GM23338 (cell line): ENCODE measurements at regions not wholly inside any gene's neighbourhood (a gene's known extent, or its start where the extent isn't known, plus 50 kb on each side); places are given as distances from the start of the nearest gene placed in this dataset.

Source experiments
- ATAC-seq: fragments of 200-7000 bp; cut with Tn5 transposase; 3 replicates; pipeline ENCODE4 v1.9.1; 2020
- DNase-seq: peaks from one replicate; pipeline ENCODE4 v3.0.0-alpha.2; 2015; ENCODE audit warnings: low spot score
- H2AFZ ChIP-seq: fragments of 200-600 bp; sonication (generic); 2 replicates; pipeline ENCODE4 v1.8.0; 2016; ENCODE audit warnings: antibody characterized with exemption, mild to moderate bottlenecking, moderate library complexity
- H3F3A ChIP-seq: fragments of 200-600 bp; sonication (generic); replicated peaks from 2 replicates; pipeline ENCODE4 v1.8.0; 2017; ENCODE audit warnings: antibody characterized with exemption, mixed run types, low read depth
- H3K27ac ChIP-seq: fragments of 200-600 bp; sonication (generic); 2 replicates; pipeline ENCODE4 v1.6.1; 2016; ENCODE audit warnings: low read depth
- H3K27me3 ChIP-seq: fragments of 200-600 bp; sonication (generic); 2 replicates; pipeline ENCODE4 v1.8.0; 2016; ENCODE audit warnings: mild to moderate bottlenecking, mixed run types, moderate library complexity; ENCODE audit not compliant: insufficient read depth
- H3K36me3 ChIP-seq: fragments of 200-600 bp; sonication (generic); 2 replicates; pipeline ENCODE4 v1.8.0; 2016; ENCODE audit warnings: mild to moderate bottlenecking; ENCODE audit not compliant: insufficient read depth
- H3K4me1 ChIP-seq: fragments of 200-600 bp; sonication (generic); 2 replicates; pipeline ENCODE4 v1.8.0; 2016; ENCODE audit warnings: mild to moderate bottlenecking, moderate library complexity; ENCODE audit not compliant: insufficient read depth
- H3K4me2 ChIP-seq: fragments of 200-600 bp; sonication (generic); 2 replicates; pipeline ENCODE4 v1.7.1; 2017; ENCODE audit warnings: mixed run types
- H3K4me3 ChIP-seq: fragments of 200-600 bp; sonication (generic); 2 replicates; pipeline ENCODE4 v1.6.1; 2016; ENCODE audit warnings: mixed run types
- H3K79me2 ChIP-seq: fragments of 200-600 bp; sonication (generic); replicated peaks from 2 replicates; pipeline ENCODE4 v1.8.0; 2017; ENCODE audit warnings: mild to moderate bottlenecking; ENCODE audit not compliant: insufficient read depth
- H3K9me2 ChIP-seq: fragments of 200-600 bp; sonication (generic); 2 replicates; pipeline ENCODE4 v1.8.0; 2017; ENCODE audit not compliant: insufficient read depth
- H4K20me1 ChIP-seq: fragments of 200-600 bp; sonication (generic); replicated peaks from 2 replicates; pipeline ENCODE4 v1.8.0; 2017; ENCODE audit warnings: mild to moderate bottlenecking; ENCODE audit not compliant: insufficient read depth
- H3K27ac Mint-ChIP-seq: 2 replicates; pipeline ENCODE4 v1.8.0; 2020; ENCODE audit warnings: inconsistent platforms, mild to moderate bottlenecking, moderate library complexity, mixed read lengths
- H3K27me3 Mint-ChIP-seq: 3 replicates; pipeline ENCODE4 v1.8.0; 2022; ENCODE audit warnings: low read depth, mild to moderate bottlenecking, moderate library complexity, mixed read lengths, inconsistent platforms; ENCODE audit not compliant: insufficient read depth, poor library complexity
- H3K36me3 Mint-ChIP-seq: 3 replicates; pipeline ENCODE4 v1.8.0; 2021; ENCODE audit warnings: low read depth, mild to moderate bottlenecking, inconsistent platforms, moderate library complexity, mixed read lengths
- H3K4me1 Mint-ChIP-seq: 3 replicates; pipeline ENCODE4 v1.8.0; 2020; ENCODE audit warnings: mild to moderate bottlenecking, inconsistent platforms, mixed read lengths
- H3K4me3 Mint-ChIP-seq: 3 replicates; pipeline ENCODE4 v1.8.0; 2021; ENCODE audit warnings: moderate library complexity, mild to moderate bottlenecking, inconsistent platforms, mixed read lengths
- H3K9me3 Mint-ChIP-seq: 3 replicates; pipeline ENCODE4 v1.8.0; 2020; ENCODE audit warnings: moderate library complexity, mild to moderate bottlenecking, inconsistent platforms, mixed read lengths
- CREB1 ChIP-seq: fragments of 250-450 bp; sonication (Bioruptor Pico); IDR thresholded peaks from 2 replicates; pipeline ENCODE4 v1.5.0; 2020; ENCODE audit warnings: low read depth, mild to moderate bottlenecking, moderate library complexity
- ETS1 ChIP-seq: IDR thresholded peaks from 2 replicates; pipeline ENCODE4 v1.6.1; 2016; ENCODE audit warnings: antibody characterized with exemption
- EZH2 ChIP-seq: fragments of 200-600 bp; sonication (generic); IDR thresholded peaks from one replicate; pipeline ENCODE4 v1.8.0; 2017; ENCODE audit warnings: antibody characterized with exemption, mild to moderate bottlenecking, low read depth; ENCODE audit not compliant: unreplicated experiment
- EZH2phosphoT487 ChIP-seq: fragments of 200-600 bp; sonication (generic); IDR thresholded peaks from one replicate; pipeline ENCODE4 v1.8.1; 2018; ENCODE audit warnings: antibody characterized with exemption; ENCODE audit not compliant: unreplicated experiment
- JUNB ChIP-seq: IDR thresholded peaks from one replicate; pipeline ENCODE4 v1.6.1; 2016; ENCODE audit warnings: antibody characterized with exemption; ENCODE audit not compliant: unreplicated experiment
- NANOG ChIP-seq: IDR thresholded peaks from 2 replicates; pipeline ENCODE4 v1.6.1; 2016; ENCODE audit warnings: antibody characterized with exemption, borderline replicate concordance
- POLR2AphosphoS5 ChIP-seq: IDR thresholded peaks from 2 replicates; pipeline ENCODE4 v1.6.1; 2016; ENCODE audit warnings: antibody characterized with exemption, low read depth
- REST ChIP-seq: IDR thresholded peaks from one replicate; pipeline ENCODE4 v1.6.1; 2018; ENCODE audit warnings: antibody characterized with exemption; ENCODE audit not compliant: unreplicated experiment
- STAT1 ChIP-seq: IDR thresholded peaks from one replicate; pipeline ENCODE4 v1.6.1; 2016; ENCODE audit warnings: antibody characterized with exemption; ENCODE audit not compliant: unreplicated experiment
- ZNF114 ChIP-seq: fragments of 250-450 bp; sonication (Bioruptor Pico); IDR thresholded peaks from 2 replicates; pipeline ENCODE4 v1.5.0; 2020; ENCODE audit warnings: mild to moderate bottlenecking, moderate library complexity
- ZNF331 ChIP-seq: fragments of 250-450 bp; sonication (Bioruptor Pico); IDR thresholded peaks from 2 replicates; pipeline ENCODE4 v1.5.0; 2020; ENCODE audit warnings: low read depth, mild to moderate bottlenecking, moderate library complexity
- TF ChIP-seq, protein P1 (sequence below): fragments of 250-450 bp; sonication (Bioruptor Pico); IDR thresholded peaks from 2 replicates; pipeline ENCODE4 v1.5.0; 2020; ENCODE audit warnings: mild to moderate bottlenecking, moderate library complexity
- TF ChIP-seq, protein P2 (sequence below), 2 experiments: fragments of 200-600 bp in 1 of 2; sonication (generic) in 1 of 2; conservative IDR thresholded peaks; 2 replicates each; pipeline versions ENCODE4 v1.5.1 to v1.6.1; 2016 to 2017; ENCODE audit warnings: antibody characterized with exemption in 2 of 2, low read depth in 2 of 2, mild to moderate bottlenecking in 2 of 2, moderate library complexity in 1 of 2

- no peaks in the 10 kb centered on the region for H3F3A ChIP-seq
- H3K4me3 Mint-ChIP-seq = no peak overlapping the region
- H3K4me1 ChIP-seq = no peaks in the 10 kb centered on the region
- H3K9me2 ChIP-seq = peaks cover 14% of the 10 kb centered on the region; the same call in 1 of the 2 replicates
- H3K27ac Mint-ChIP-seq = no peak overlapping the region
- no peaks in the 10 kb centered on the region for H4K20me1 ChIP-seq
- no peak overlapping the region for H2AFZ ChIP-seq
- H3K36me3 ChIP-seq = no peaks in the 10 kb centered on the region
- H3K27me3 Mint-ChIP-seq = peaks cover 7% of the 10 kb centered on the region
- no peak for ATAC-seq
- no peaks in the 10 kb centered on the region for H3K36me3 Mint-ChIP-seq
- H3K79me2 ChIP-seq = no peaks in the 10 kb centered on the region
- no peaks in the 10 kb centered on the region for H3K4me1 Mint-ChIP-seq
- H3K4me3 ChIP-seq = no peak overlapping the region
- H3K27me3 ChIP-seq = no peaks in the 10 kb centered on the region
- H3K4me2 ChIP-seq = no peak overlapping the region
- no peak for DNase-seq
- TF ChIP-seq, protein P1, sequence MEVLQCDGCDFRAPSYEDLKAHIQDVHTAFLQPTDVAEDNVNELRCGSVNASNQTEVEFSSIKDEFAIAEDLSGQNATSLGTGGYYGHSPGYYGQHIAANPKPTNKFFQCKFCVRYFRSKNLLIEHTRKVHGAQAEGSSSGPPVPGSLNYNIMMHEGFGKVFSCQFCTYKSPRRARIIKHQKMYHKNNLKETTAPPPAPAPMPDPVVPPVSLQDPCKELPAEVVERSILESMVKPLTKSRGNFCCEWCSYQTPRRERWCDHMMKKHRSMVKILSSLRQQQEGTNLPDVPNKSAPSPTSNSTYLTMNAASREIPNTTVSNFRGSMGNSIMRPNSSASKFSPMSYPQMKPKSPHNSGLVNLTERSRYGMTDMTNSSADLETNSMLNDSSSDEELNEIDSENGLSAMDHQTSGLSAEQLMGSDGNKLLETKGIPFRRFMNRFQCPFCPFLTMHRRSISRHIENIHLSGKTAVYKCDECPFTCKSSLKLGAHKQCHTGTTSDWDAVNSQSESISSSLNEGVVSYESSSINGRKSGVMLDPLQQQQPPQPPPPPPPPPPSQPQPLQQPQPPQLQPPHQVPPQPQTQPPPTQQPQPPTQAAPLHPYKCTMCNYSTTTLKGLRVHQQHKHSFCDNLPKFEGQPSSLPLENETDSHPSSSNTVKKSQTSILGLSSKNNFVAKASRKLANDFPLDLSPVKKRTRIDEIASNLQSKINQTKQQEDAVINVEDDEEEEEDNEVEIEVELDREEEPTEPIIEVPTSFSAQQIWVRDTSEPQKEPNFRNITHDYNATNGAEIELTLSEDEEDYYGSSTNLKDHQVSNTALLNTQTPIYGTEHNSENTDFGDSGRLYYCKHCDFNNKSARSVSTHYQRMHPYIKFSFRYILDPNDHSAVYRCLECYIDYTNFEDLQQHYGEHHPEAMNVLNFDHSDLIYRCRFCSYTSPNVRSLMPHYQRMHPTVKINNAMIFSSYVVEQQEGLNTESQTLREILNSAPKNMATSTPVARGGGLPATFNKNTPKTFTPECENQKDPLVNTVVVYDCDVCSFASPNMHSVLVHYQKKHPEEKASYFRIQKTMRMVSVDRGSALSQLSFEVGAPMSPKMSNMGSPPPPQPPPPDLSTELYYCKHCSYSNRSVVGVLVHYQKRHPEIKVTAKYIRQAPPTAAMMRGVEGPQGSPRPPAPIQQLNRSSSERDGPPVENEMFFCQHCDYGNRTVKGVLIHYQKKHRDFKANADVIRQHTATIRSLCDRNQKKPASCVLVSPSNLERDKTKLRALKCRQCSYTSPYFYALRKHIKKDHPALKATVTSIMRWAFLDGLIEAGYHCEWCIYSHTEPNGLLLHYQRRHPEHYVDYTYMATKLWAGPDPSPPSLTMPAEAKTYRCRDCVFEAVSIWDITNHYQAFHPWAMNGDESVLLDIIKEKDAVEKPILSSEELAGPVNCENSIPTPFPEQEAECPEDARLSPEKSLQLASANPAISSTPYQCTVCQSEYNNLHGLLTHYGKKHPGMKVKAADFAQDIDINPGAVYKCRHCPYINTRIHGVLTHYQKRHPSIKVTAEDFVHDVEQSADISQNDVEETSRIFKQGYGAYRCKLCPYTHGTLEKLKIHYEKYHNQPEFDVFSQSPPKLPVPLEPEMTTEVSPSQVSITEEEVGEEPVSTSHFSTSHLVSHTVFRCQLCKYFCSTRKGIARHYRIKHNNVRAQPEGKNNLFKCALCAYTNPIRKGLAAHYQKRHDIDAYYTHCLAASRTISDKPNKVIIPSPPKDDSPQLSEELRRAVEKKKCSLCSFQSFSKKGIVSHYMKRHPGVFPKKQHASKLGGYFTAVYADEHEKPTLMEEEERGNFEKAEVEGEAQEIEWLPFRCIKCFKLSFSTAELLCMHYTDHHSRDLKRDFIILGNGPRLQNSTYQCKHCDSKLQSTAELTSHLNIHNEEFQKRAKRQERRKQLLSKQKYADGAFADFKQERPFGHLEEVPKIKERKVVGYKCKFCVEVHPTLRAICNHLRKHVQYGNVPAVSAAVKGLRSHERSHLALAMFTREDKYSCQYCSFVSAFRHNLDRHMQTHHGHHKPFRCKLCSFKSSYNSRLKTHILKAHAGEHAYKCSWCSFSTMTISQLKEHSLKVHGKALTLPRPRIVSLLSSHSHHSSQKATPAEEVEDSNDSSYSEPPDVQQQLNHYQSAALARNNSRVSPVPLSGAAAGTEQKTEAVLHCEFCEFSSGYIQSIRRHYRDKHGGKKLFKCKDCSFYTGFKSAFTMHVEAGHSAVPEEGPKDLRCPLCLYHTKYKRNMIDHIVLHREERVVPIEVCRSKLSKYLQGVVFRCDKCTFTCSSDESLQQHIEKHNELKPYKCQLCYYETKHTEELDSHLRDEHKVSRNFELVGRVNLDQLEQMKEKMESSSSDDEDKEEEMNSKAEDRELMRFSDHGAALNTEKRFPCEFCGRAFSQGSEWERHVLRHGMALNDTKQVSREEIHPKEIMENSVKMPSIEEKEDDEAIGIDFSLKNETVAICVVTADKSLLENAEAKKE (CRISPR knock-in tag) = no peak
- TF ChIP-seq REST (no peak), JUNB (no peak), EZH2 (no peak), ETS1 (no peak), EZH2phosphoT487 (no peak), STAT1 (no peak), ZNF114 (no peak), POLR2AphosphoS5 (no peak), CREB1 (CRISPR knock-in tag) (no peak), ZNF331 (no peak), NANOG (no peak)
- TF ChIP-seq, protein P2, sequence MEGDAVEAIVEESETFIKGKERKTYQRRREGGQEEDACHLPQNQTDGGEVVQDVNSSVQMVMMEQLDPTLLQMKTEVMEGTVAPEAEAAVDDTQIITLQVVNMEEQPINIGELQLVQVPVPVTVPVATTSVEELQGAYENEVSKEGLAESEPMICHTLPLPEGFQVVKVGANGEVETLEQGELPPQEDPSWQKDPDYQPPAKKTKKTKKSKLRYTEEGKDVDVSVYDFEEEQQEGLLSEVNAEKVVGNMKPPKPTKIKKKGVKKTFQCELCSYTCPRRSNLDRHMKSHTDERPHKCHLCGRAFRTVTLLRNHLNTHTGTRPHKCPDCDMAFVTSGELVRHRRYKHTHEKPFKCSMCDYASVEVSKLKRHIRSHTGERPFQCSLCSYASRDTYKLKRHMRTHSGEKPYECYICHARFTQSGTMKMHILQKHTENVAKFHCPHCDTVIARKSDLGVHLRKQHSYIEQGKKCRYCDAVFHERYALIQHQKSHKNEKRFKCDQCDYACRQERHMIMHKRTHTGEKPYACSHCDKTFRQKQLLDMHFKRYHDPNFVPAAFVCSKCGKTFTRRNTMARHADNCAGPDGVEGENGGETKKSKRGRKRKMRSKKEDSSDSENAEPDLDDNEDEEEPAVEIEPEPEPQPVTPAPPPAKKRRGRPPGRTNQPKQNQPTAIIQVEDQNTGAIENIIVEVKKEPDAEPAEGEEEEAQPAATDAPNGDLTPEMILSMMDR (conservative IDR thresholded peaks at IDR 0.05; ENCODE audit: low read depth in 2 of 2) = no peak
- peaks cover 9% of the 10 kb centered on the region; the same call in 2 of the 3 replicates for H3K9me3 Mint-ChIP-seq
- no peak overlapping the region for H3K27ac ChIP-seq
These were observed 266.0 kb downstream of the ZNF621 start for GRCh38 chr3:40790746-40791145.
